GM21528 (cell line): ENCODE measurements at regions not wholly inside any gene's neighbourhood (a gene's known extent, or its start where the extent isn't known, plus 50 kb on each side); places are given as distances from the start of the nearest gene placed in this dataset.
"Not testable (repeated sequence)": the region's sequence is repeated elsewhere in the genome, so short reads cannot be mapped to it uniquely, and the experiment has no call there.

Experiments used
- ATAC-seq: cut with Tn5 transposase; IDR thresholded peaks from one replicate; pipeline ENCODE4 v1.9.1; 2021; ENCODE audit warnings: mild to moderate bottlenecking, moderate library complexity; ENCODE audit not compliant: unreplicated experiment, low FRiP score

DNA sequence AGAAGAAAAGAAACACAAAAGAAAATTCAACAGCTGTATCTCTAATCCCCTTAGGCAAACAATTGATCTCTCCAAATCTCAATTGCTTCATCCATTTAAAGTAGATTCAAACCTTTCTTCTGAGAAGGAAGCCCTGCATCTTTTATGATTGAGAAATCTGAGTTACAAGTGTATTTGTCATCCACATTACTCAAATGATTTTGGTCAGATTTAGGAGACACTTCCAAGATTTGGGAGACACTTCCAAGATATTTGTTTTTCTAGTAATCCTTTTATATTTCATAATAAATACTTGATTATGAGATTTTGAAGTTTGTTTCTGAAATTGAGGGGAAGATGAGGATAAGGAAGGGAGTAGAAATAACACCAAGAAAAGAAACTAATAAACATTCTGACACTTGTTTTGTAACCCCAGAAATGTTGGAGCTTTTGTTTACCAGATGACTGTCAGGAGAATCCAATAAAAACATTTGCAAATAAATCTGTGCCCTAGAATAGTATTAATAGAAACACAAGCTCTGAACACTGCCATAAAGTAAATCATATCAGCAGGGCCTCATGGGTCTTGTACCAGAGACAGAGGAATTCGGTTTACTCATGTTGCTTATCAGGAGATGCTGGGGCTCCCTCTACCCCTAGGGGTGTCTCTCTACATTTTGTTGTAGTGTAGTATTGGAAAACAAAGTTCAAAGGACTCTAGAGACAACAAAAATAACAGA is 314.3 kb upstream of the NT5E start:
- ATAC-seq = no peak

DNA sequence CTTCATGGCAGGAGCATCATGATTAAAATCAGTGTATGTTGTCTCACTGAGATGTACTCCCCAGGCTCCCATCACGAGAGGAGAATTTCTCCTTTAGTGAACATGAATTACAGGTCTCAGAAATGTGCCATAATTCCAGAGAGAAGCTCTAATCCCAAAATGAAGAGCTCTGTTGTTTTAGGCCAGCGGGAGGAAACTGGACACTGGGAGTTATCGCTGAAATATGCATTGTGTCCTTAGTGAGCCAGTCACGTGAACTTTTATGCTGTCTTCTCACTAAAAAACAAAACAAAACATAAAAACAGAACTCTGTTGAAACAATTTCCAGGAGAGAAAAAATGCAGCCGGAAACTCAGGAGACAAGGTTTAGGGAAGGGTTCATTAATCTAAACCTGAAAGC is 315.7 kb upstream of the NT5E start:
- no peak for ATAC-seq

DNA sequence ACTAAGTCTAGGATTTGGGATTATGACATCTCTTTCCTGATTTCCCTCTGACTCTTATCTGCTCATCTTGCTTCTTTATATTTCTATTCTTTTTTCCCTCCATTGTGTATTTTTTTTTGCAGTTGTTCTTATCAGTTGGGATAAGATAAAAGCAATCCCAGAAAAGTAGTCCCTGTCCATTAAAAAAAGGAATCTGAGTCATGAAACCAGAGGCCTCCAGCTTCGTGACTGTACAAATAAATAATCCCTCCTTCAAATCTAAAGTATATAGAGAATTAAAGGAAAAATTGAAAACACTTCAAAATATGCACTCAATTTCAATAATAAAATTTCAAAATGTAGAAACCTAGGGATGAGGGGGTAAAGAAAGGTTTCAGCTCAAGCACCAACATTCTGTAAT is 317.8 kb upstream of the NT5E start:
- no peak for ATAC-seq

DNA sequence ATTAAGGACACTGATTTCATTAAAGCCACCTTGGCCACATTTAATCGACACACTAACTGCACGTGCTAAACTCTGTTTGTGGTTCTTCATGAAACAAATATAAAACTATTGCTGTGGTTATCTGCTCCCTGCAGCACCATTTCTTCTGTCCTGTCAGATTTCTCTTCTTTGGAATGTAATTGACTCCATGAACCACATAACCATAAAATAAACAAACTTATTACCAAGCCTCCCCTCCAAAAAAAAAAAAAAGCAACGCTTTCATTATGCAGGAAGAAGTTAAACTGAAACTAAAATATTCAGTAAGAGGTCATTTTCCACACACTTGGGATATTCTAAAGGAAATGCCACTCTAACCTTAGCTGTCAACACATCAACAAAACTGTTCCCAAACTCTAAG is 319.1 kb upstream of the NT5E start:
- ATAC-seq = no peak

DNA sequence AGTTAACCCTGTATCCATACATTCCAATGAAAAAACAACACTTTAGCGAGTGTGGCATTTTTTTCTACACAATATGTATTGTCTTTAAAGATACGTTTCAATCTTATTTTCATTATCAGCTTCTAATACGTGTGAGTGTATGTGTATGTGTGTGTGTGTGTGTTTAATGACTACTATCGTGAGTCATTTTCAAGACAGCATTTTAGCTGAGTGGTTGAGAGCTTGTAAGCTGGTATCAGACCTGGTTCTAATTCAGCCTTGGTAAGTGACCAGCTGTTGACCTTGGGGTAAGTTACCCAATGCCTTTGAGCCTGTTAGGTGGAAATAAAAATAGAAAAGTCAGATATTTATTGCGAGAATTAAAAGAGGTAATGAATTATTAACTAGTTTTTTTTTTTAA is 320.0 kb upstream of the NT5E start:
- ATAC-seq = no peak

DNA sequence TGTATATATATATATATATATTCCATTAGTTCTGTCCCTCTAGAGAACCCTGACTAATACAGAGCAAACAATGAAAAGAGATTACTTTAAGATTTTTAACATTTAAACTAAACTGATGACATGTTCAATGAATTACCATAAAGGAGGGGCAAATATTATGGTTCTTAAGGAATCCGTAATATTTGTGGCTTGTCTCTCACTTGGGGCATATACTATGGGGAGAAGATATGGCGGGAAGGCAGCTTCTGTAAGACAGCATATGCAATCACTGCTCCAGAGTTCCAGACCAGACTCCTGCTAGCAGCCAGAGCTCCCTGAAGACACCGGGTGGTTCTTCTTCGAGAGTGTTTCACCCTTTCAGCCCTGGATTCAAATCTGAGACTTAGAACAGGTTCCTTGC is 321.1 kb upstream of the NT5E start:
- no peak for ATAC-seq

DNA sequence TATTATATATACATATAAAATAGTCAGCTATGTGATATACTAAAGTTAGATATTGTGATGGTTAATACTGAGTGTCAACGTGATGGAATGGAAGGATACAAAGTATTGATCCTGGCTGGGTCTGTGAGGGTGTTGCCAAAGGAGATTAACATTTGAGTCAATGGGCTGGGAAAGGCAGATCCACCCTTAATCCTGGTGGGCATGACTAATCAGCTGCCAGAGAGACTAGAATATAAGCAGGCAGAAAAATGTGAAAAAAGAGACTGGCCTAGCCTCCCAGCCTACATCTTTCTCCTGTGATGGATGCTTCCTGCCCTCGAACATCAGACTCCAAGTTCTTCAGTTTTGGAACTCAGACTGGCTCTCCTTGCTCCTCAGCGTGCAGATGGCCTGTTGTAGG is 321.6 kb upstream of the NT5E start:
- ATAC-seq = not testable (repeated sequence)

DNA sequence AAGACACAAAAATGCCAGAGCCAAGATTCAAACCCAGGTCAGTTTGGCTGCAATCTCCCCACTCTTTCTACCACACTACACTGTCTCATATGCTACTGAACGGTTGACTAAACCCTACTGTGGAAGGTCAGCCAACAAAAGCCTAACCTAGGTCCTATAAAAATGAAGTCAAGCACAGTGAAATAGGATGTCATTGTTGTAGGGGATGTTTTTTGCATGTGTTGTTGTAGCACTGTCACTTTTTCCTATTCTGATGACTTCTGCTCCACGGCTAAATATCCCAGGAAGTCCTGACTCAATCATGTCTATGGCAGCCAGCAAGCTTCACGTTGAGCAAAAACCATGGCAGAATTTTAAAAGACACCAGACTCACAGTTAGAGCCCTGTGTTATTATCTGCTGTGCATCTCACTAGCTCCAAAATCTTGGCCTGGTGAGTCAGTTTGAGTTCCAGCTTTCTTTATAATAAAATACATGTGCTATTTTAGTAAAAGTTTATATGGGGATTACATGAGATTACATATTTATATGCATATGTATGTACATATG is 322.1 kb upstream of the NT5E start:
- no peak for ATAC-seq

DNA sequence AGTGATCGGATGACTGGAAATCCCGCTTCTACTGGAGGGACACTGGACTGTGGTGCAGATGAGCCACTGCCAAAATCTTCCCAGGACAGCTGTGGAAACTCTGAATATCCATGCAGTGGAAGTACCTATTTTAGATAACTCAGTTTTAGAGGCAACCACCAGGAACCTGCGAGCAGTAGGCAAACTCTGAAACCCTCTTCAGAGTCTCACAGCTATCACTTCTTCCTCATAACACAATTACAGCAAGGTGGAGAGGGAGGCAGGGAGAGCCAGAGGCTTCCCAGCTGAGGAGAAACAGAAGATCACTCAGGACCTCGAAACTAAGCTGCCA is 322.8 kb upstream of the NT5E start:
- ATAC-seq = no peak

DNA sequence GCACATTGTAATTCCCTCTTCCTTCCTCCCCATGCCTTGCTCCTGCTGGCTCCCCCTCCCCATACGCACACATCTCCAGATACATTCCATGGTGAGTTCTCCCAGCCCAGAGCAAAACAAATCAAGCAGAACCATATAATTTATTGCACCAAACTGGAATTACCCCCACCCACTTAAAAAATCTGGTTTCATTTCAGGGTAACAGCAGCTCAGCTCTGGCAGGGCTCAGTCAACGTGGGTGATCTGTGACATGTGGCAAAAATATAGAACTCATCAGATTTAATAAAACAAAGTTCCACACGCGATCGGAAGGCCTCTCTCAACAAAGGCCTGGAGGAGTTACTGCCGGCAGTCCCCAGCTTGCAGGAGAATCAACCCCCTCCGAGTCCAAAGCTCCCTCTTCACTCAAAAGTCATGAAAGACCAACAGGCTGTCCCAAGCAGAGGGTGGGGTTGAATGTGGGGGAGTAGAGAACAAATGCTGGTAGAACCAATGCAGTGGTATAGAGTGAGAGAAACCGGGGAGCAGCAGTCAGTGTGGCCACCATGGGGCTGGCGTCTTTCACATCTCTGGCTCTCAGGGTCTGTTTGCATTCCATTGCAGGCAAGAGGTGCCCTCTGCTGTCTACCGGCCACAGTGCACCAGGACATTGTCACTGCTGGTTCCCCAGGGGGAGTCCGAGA is 323.3 kb upstream of the NT5E start:
- ATAC-seq = peak; percentile 70

DNA sequence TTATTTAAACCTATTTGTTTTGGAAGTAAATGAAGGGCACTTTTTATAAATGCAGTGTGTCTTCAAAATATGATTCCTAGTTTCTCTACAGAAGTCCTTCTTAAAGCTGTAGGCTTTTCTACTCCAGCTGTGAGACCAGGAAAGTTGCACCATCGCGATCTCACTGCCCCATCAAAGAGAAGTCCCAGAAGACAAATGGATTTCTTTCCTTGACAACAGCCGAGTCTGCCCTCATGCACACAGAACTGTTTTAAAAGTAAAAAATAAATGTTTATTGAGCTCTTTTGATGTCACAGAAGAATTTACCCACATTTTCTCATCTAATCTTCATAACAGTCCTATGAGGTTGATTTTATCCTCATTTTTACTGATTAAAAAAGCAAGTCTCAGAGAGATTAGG is 324.4 kb upstream of the NT5E start:
- no peak for ATAC-seq

DNA sequence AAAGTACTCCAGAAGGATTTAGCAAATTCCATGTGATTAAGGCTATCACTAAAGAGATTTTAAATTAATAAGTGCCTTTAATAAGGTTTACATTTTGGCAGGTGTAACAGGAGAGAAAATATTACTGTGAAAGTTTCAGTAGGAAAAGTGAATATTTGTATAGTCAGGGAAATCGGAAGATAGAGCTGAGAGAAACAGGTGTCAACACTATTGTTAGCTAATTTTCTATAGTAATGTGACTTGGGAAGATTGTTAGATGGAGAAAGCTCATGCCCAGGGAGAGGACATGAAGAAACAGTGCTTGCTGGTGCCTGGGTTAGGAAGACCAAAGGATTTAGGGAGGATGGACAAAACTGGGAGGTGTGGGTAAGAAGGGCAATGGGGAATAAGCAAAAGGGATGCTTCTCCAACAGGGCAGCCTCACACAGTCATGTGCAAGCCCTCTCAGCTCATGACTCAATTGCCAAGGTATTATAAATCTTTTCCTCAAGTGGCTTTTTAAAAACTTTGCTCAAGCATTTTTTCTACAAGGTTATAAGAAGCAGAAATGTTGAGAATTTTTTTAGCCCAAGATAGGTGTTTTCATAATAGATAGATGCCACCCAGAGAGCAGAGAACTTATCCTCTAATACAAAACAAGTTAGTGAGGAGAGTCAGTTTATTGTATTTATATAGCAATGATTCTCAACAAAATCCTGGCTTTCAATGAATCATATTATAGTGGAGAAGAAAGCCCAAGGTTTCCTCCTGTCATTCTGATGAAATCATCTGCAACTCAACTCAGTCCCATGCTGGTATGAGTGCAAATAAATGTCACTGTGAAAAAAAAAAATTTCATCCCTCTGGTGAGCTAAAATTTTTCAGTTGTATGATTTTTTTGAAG is 325.2 kb upstream of the NT5E start:
- no peak for ATAC-seq

DNA sequence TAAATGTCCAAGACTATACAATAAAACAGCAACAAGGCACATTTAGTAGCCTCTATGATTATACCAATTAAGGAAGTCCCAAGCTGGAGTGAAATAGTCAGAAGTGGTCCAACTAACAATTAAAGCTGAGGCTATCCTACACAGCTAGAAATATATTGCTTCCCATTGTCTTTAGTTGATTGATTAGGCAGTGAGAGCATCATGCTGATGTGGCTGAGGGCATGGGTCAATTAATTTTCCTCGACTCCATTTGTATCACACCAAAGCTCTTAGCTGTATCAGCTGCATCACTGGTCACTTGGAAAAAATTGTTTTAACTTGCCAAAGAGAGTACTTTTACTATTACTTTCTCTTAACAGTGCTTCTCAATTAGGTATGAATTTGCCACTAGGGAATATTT is 328.7 kb upstream of the NT5E start:
- no peak for ATAC-seq

DNA sequence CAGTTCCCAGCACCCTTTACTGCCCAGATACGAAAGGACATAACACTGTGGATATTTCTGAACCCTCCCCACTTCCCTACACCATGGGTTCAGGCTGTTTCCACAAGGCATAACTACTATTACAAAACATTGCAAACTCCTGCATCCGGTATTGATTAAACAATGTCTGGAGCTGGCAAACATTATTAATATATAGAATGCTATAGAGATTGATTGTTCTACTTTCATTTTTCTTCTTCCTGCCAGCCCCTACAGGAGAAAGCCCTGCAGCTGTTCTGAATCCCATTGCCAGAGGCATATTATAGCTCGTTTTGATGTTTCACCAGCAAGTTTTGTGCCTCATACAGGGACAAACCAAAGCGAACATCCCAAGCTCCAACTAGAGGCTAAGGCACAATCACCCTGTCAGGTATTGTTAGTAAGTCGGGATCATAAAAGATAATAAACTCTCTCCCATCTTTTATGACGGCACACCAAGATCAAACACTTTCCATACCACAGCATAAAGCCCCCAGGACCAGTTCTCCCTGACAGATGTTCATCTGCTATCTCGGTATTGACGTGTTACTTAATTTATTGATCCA is 331.1 kb upstream of the NT5E start:
- no peak for ATAC-seq

DNA sequence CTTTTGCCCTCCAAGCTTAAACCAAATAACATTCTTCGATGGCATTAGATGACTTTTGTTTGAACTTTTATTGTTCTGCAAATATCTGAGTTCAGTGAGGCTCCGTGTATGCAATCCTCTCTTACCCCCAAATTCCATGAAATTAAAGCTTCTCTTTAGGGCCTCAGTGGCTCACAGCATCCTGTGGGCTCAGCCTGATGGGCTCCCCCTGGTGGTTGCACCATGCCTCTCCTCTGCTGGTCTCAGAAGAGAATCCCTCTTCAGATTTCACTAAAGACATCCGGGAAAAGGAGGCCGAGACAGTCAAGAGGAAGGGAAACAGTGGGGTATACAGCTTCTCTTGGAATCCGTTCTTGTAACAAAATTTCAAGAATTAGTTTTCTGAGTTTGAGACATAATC is 331.6 kb upstream of the NT5E start:
- ATAC-seq = no peak

DNA sequence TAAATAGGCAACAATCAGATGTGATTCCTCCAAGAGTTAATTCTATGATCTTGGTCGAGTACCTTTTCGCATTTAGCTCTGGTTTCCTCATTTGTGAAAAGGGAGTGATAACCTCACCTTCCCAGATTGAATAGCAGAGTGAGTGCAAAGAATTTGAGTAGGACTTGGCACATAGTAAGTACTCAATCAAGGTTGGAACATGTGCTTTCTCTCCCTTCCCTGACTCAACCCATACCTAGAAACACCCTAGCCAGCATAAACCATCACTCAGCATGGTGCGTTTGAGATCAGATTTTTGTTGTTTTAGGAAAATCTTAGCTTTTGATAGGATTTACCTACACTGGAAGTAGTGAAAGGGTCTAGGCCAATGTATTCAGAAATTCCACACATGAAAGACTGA is 333.4 kb upstream of the NT5E start:
- ATAC-seq = no peak

DNA sequence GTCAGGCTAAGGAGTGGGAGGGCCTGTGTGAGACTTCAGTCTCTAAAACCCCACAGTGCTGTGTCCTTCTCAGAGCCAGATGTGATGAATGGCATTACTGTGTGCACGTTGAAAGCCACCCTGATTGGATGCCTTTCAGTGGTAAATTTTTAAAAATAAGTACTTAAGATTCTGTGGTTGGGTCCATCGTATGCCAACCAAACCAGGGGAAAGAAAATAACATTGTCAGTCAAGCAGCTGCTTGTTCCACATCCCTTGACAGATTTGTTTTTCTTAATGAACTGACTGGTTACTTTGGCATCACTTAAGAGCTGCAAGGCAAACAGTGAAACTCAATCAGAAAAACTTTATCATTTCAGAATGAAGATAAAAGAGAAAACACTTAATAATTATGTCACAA is 334.0 kb upstream of the NT5E start:
- ATAC-seq = no peak

DNA sequence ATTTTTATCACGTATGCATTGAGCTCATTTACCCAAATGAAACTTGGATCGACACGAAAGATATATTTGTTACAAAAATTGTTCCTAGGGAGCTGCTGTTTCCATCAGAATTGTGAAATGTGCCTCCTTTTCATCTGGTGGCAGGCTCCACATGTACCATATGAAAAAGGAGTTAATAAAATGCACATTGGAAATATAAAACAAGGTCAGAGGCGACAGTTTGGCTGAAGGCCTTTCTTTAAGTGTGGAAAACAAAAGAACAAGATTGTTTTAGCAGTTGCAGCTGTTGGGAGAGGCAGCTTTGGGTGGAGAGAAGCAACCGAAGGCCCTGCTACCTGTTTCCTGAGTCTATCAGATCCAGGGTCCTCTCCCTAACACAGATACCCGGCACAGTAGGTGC is 334.5 kb upstream of the NT5E start:
- no peak for ATAC-seq

DNA sequence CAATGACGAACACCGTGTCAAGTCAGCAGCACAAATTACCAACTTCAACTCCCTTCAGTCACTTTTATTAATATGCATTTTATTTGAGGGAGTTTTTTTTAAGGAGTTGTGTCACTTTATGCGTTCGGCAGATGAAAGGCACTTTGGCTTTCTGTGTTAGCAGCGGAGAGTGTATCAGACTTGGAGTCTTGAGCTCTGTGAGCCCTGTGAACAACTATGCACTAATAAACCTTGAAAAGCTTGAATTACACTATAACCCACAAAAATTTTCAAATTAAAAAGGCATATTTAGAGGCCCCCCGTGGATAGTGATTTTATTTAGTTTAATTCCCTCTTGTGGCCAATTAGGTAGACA is 335.3 kb upstream of the NT5E start:
- ATAC-seq = no peak

DNA sequence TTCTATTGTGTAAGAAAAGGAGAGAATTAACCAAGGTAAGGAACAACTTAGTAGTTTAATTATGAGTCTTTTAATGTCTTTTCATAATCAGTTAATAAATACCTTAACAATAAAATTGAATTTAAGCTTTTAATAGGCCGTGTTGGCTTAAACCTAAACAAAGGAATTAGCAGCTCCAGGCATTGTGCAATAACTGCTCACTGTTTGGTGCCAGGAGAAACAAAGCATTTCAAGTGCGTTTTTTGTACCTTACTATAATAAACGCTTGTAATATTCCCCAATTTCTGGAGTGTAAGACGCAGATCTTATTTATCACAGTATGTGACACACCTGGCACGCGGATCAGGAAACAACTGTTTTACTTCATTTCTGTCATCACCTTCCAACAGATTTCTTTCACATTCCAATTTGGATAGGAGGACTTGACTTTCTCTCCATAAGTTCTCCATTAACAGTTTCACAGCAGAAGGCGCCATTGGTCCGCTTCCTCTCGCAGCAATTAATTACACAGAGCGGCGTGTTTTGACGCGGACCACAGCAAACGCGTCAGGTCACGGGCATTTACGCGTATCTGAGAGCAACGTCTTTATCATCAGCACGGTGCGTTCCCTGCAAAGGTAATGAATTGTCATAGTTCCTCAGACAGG is 335.8 kb upstream of the NT5E start:
- no peak for ATAC-seq

DNA sequence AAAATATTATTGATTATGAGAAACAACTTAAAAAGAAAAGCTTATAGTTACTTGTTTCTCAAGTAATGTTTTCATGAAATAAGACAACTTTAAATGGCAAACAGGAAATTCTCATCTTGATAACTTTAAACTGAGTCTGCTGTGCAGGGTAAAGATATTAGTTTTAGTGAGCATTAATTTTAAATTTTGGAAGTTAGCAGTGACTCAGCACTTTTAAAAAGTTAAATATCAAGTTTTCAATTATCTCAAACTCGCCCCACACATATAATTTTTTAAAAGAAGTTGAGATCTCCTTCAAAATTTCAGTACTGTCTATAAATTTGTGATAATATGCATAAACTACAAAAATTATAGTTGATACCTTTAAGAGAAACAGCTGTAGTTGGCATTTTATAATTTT is 337.3 kb upstream of the NT5E start:
- no peak for ATAC-seq
